HG03280 (cell line): ENCODE measurements at regions not wholly inside any gene's neighbourhood (a gene's known extent, or its start where the extent isn't known, plus 50 kb on each side); places are given as distances from the start of the nearest gene placed in this dataset.
A peak's percentile ranks its signal among the peaks of the same experiment; 100 is the strongest.

Experiments
- ATAC-seq: cut with Tn5 transposase; IDR thresholded peaks from one replicate; pipeline ENCODE4 v1.9.1; 2021; ENCODE audit warnings: mild to moderate bottlenecking, moderate library complexity; ENCODE audit not compliant: unreplicated experiment

GRCh38 chr6:151699719-151700118 lies 107.8 kb upstream of the ESR1 start:
- ATAC-seq, result no peak

DNA sequence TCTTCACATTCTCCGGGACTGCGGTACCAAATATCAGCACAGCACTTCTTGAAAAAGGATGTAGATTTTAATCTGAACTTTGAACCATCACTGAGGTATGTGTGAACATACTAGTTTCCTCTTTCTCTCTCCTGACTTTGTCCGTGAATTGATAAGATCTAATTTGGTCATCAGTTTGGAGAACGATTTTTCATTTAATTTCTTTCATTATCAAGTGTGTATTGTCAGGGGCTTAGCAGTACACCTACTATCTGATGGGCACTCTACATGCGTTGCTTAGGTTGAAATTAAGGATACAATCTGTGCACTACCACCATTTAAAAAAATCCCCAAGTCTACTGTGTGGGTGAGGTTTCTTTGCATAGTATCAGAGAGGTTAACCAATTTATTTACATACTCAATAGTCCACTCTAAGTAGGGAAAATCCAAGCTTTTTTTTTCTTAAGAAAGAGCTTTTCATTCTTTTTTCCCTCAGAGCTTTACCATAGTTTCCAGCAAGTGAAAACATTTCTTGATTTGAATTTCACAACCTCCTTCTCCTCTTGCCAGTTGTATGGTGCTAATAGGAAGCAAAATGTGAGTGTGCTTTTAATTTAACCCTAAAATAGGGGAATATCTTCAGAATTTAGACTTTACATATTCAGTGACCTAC lies 105.4 kb upstream of the ESR1 start:
- ATAC-seq, result peak; percentile 69

GRCh38 chr6:151702851-151703658 lies 104.4 kb upstream of the ESR1 start:
- ATAC-seq, result no peak

- ATAC-seq, result no peak
Measured at GRCh38 chr6:151704383-151704782, 103.1 kb upstream of the ESR1 start.

DNA sequence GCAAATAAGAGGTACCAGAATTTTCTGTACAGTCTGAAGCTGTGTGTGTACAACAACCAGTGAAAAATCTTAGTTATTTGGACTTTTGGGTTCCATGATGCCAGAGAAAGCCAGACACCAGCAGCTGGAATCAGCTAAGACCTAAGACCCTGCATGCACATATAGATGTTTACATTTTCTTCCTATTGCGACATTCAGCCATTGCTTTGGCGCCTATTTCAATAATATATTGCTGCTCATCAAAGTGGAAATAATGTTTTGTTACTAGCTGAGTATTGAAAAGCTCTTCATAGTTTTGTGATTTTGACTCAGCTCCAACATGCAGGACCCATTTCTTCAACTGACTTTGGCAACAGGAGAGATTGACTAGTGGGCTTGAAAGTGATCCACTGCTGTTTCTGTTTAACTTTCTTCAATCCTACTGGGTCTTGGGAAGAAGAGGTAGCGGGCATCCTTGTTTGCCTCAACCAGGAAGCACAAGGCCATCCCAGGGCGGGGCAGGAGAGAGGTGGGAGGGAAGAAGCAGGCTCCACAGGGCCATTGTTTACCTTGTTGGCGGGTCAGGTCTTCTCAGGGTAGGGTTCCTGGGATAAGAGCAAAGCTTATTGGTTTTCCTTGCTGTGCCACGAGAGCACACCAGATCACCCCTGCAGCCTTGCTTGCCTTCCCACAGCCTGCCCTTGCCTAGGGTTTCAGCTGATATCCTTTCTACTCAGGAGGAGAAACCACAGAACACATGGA lies 101.3 kb upstream of the ESR1 start:
- ATAC-seq, result no peak

- ATAC-seq, result no peak
Measured at GRCh38 chr6:151709329-151709728, 98.2 kb upstream of the ESR1 start.

- ATAC-seq, result no peak
Measured at GRCh38 chr6:151716526-151716932, 91.0 kb upstream of the ESR1 start.

GRCh38 chr6:151719070-151719469 lies 88.4 kb upstream of the ESR1 start:
- ATAC-seq, result no peak

DNA sequence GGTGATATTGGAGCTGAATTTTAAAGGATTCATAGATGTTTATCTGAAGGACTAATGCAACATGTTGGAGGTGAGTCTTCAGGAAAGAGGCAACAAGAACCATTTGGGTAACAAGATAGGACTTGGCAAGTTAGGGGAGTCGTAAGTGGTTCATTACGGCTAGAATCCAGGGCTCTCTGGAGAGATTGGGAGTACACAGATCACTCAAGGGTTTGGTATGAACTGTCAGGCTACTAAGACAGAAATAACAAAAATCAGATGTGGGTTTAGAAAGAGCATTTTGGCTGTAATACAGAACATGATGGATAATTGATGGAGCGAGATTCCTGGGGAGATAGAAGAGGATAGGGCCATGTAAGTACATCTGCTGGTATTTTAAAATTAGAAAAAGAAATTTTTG lies 86.3 kb upstream of the ESR1 start:
- ATAC-seq, result no peak

DNA sequence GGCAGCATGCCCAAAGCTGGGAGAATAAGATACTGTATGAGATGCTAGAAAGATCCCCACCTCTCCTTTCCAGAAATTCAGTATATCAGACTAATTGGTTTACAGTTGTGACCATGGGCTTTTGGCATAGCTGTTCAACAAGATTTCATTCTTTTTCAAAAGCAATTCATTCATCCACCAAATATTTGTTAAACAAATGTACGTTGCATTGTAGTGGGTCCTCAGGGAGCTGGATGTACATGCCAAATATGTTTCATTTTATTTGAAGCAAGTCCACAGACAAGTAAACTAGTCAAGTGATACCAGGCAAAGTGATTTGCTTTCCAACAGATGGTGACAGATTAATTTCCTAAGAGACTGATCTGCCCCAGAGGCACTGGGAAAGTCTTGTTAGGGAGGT lies 85.8 kb upstream of the ESR1 start:
- ATAC-seq, result no peak

DNA sequence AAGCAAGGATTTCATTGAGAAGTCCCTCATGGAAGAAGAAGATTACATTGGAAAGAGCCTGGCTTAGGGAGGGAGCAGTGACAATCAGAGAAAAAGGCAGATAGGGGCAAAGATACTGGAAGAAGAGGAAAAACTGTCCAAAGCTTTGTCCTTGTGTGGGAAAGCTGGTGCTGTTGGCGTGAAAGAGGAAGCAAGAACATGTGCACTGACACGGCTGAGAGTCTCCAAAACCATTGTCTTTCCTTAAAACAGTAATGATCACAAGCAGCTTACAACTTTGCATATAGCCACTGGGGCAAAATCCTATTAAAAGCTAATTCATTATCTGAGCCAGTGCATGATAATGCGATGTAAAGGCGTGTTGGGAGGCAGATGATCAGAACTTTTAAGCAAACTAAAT lies 85.1 kb upstream of the ESR1 start:
- no peak for ATAC-seq

DNA sequence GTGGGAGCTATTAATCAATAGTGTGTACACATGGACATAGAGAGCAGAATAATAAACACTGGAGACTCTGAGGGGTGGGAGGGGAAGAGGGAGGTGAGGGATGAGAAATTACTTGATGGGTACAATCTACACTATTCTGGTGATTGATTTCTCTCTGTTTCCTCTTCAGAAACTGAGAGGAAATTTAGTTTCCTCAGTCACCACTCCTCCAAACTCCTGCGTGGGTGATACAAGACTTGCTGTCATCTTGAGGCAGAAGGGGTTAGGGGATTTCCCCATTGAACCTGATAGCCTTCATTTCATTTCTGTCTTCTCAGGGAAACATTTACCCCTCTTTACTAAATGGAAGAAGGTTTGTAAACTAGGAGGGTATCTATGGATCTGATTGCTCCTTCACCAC lies 84.3 kb upstream of the ESR1 start:
- peak; percentile 78 for ATAC-seq

GRCh38 chr6:151729829-151730495 lies 77.5 kb upstream of the ESR1 start:
- no peak for ATAC-seq

GRCh38 chr6:151730496-151730870 lies 77.0 kb upstream of the ESR1 start:
- ATAC-seq, result no peak

DNA sequence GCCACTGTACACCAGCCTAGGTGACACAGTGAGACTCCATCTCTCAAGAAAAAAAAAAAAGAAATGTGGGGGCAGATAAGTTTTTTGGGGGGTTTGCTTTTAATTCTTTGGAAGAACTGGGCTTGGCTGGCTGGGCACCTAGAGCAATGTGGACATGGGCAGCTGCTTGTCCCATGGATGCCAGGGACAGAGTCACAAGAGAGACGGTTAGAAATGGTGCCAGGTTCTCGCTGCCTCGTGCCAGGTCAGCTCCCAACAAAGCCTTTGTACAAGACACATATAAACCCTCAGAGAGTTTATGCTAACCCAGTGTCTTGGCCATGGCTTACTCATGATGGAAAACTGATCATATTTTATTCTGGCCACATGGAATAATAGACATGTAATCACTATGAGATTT lies 76.2 kb upstream of the ESR1 start:
- no peak for ATAC-seq

GRCh38 chr6:151733680-151734320 lies 73.7 kb upstream of the ESR1 start:
- no peak for ATAC-seq

DNA sequence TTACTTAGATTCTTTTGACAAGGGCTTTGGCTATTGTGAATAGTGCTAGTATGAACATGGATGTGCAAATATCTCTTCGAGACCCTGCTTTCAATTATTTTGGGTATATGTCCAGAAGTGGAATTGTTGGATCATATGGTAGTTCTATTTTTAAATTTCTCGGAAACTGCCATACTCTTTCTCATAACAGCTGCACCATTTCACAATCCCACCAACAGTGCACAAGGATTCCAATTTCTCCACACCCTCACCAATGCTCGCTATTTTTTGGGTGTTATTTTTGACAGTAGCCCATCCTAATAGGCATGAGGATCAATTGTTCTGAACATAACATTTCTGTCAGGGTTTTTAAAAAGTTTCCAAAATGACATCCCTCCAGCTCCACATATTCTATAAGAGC lies 69.2 kb upstream of the ESR1 start:
- ATAC-seq, result no peak

DNA sequence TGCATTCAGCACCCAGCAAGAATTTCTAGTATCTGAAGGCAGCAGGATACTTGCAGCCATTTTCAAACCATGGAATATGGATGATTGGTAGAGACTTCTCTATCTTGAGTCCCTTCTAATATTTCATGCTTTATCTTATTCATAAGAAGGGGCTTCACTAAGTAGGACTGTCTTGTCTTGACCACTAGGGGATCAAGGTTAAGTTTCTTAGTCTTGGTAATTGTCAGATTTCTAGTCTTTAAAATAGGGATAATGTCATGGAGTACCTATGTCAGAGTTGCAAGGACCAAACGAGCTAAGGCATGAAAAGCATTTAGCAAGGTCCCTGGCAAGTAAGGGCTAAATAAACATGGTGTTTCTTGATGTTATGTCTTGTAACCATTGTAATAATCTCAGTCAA lies 68.5 kb upstream of the ESR1 start:
- no peak for ATAC-seq

DNA sequence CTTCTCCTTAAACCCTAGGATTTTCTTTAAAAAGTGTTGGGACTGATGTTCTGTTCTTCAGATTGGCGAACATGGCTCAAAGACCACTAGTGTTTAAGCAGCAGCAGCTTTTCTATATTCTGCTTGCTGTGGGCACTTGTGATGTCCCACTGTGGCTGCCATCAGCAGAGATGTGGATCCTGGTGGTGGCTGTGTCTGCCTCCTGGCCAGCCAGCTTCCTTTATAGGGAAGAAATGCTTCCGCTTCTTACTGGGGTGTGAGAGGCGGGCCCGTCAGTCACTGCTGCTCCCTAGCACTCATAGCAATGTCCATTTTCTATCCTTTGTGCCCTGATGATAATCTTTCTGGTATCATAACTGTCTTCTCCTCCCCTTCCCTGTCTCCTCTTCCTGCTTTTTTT lies 66.7 kb upstream of the ESR1 start:
- no peak for ATAC-seq

DNA sequence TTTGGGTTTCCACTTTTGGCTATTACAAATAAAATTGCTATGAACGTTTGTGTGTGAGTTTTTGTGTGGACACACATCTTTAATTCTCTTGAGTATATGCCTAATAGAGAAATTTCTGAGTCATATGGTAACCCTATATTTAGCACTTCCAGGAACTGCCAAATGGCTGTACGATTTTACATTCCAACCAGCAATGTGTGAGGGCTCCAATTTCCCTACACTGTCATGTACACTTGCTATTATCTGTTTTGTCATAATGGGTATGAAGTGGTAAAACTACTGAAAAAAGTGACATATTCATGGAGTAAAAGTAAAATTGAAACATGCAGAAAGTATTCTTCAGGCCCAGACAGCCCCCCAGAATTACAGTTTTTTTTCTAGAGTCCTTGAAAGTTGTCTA lies 59.6 kb upstream of the ESR1 start:
- ATAC-seq, result no peak

DNA sequence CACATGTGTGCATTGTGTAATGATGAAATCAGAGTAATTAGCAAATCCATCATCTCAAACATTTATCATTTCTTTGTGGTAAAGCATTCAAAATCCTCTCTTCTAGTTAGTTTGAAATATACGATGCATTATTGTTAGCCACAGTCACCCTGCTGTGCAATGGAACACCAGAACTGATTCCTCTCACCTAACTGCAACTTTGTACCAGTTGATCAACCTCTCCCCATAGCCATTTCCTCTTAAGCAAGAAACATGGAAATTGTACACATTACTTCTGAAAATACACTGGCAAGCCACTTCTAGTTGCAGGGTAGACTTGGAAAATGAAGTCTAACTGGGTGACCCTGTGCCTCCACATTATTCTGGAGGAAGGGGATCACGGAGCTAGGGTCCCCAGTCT lies 58.1 kb upstream of the ESR1 start:
- no peak for ATAC-seq
